ENCODE measurements at regions not wholly inside any gene's neighbourhood (a gene's known extent, or its start where the extent isn't known, plus 50 kb on each side); places are given as distances from the start of the nearest gene placed in this dataset.
A peak's percentile ranks its signal among the peaks of the same experiment; 100 is the strongest.

DNA sequence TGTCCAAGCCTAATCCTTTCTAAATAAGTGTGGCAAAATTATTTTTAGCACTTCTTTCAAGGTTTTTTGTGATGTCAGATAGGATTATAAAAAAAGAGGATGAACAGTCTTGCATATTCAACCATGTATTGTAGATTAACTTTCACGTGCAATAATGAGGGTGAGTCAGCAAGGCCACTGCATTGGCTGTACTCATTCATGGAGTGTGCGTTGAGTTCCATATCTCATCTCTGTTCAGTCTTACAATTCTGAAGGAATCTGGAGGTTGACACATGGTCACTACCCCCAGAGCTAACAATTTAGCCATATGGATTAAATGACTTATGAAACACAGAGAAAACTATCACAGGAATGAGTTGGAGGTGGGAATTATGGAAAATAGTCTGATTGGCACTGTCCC lies 810.5 kb downstream of the SLC4A3 start:
- no peak for DNase-seq (ENCODE audit: low spot score)

DNA sequence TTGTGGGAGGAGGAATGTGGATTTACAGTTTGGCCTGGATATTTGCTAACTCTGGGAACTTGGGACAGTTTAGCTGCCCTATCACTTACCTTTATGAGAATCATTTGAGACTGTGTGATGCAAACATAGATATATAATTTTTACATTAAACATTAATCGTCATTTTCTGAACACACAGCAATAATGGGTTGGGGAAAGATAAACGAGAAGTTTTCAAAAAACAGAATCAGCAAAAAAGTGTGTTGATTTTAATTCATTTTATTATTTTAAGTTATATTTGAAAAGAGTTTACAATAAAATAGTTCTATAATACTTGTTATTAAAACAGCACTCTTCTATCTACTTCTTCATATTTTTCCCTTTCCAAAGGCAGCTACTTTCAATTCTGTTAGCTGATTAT lies 813.3 kb downstream of the SLC4A3 start:
- DNase-seq (ENCODE audit: low spot score), result no peak

GRCh38 chr2:220441404-220441803 lies 814.0 kb downstream of the SLC4A3 start:
- no peak for DNase-seq (ENCODE audit: low spot score)

DNA sequence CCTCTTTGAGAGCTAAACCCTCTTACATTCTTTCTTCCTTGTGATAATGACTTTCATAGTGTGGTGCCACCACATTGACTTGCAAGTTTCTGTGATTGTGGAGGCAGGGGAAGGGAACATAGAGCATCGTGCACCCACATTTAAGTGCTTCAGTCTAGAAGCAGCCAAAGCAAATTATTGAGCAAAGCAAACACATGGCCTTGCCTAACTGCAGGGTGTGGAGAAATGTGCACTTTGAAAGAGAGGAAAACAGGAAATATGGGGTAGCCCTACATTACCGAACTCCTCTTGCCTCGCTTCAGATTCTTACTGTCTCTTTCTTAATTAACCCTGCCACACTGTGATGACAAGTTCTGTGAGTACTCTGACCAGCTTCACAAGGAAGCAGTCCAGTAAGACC lies 814.6 kb downstream of the SLC4A3 start:
- no peak for DNase-seq (ENCODE audit: low spot score)

DNA sequence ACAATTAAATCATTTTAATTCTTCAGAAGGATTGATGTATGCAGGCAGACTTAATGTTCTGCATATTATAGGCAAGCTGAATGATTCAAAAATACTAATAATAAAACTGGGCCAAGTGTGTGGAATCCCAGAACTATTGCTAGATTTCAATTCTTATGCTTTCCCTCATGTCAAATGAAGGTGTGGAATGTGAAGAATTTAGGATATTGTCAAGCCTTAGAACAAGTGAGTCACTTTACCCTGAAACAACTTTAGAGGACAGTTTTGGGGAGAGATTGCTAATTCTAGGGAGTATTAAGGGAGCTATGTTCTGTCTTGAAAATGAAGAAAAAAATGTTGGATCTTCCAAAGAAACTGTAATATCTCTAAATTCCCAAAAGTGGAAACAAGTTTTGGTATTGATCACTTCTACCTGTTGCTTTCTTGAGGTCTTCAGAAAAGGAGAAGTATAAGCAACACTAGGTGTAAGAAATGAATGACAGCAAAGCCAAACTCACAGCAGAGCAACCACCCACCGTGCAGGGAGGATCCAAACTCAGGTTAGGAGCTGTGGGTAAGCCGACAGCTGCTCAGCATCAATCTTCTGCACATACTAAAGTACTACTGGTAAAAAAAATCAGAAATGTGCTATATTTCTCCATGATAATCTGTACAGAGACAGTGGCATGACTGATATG lies 818.1 kb downstream of the SLC4A3 start:
- DNase-seq (ENCODE audit: low spot score), result no peak

- DNase-seq (ENCODE audit: low spot score), result no peak
These were observed 818.8 kb downstream of the SLC4A3 start for GRCh38 chr2:220446106-220446712.

- no peak for DNase-seq (ENCODE audit: low spot score)
These were observed 823.4 kb downstream of the SLC4A3 start for GRCh38 chr2:220450846-220451245.

GRCh38 chr2:220451438-220451837 lies 824.0 kb downstream of the SLC4A3 start:
- no peak for DNase-seq (ENCODE audit: low spot score)

DNA sequence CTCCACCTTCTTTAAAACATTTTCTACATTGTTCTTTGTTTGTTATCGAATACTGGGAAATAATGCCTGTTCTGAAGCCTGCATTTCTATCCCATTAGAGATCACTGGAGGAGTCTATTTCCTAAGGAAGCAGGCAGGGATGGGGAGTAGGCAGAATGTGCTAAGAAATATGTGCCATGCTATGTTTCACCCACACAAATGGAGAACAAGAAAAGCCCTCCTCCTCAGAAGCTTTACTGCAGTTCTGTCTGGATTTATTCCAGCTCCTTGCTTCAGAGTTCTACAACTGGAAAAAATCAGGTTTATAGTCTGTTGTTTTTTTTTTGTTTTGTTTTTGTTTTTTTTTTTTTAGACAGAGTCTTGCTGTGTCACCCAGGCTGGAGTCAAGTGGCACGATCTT lies 825.1 kb downstream of the SLC4A3 start:
- DNase-seq (ENCODE audit: low spot score), result no peak

DNA sequence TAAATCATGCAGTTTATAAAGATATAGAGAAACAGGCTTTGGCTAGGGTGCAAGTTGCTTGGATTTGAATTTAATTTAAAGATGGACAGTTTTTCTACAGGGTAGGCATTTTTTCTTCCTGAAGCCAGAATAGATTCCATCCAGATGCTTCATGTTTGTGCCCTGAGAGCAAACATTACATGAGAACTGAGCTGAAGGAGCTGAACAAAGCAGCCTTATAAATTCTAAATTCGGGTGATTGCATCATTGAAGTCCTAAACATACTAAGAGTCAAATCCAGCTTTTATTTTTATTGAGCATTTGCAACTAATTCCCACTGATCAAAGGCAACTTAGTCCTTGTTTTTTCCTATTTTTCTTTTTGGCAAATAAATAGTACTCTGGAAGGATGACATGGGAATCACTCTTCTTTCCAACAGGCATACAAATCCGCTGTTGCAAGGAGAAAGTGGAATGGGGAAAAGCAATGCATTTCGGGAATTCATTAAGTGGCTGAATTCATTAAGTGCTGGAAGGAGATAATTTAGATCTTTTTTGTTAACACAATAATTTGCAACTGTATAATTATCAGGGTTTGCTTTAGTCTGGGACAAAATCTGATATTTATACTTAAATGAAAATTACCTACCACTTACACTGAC lies 828.0 kb downstream of the SLC4A3 start:
- DNase-seq (ENCODE audit: low spot score), result no peak

DNA sequence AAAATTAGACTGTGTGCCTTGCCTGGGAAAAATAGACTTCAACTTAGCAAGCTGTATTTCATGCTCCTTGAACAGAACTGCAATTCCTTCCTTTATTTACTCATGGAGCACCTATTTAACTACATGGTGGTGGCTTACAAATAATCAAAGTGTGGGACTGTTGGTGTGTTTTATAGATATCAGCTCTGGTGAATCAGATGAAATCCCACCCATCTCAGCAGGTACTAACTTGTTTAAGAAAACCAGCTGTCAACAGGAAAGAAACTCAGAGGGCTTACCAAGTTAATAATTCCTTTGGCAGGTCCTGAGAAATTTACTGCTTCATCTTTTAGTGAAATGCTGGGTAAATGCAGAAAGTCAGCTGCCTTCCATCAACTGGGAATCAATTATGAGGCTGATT lies 830.6 kb downstream of the SLC4A3 start:
- DNase-seq (ENCODE audit: low spot score), result no peak

GRCh38 chr2:220460257-220460985 lies 833.0 kb downstream of the SLC4A3 start:
- DNase-seq (ENCODE audit: low spot score), result no peak

- DNase-seq (ENCODE audit: low spot score), result no peak
These were observed 836.4 kb downstream of the SLC4A3 start for GRCh38 chr2:220463876-220464275.

GRCh38 chr2:220465700-220466099 lies 838.3 kb downstream of the SLC4A3 start:
- DNase-seq (ENCODE audit: low spot score), result no peak

DNA sequence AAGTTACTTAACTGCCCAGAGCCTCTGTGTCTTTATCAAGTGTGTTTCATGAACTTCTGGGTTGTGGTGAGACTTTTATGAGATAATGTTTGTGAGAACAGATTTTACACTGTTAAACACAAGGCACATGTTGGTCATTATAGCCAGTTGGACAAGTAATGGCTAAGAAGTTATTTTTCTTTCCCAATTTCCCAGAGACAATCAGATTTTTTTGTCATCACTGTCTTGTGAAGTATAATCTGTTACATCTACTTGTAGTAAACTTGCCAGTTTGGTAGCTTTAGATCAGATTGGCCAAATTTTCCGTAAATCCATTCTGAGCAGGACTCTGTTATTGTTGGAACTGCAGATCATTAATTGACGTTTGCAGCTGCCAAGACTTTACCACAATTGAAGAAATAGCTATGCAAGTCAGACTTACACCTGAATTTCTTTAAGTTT lies 838.8 kb downstream of the SLC4A3 start:
- no peak for DNase-seq (ENCODE audit: low spot score)

DNA sequence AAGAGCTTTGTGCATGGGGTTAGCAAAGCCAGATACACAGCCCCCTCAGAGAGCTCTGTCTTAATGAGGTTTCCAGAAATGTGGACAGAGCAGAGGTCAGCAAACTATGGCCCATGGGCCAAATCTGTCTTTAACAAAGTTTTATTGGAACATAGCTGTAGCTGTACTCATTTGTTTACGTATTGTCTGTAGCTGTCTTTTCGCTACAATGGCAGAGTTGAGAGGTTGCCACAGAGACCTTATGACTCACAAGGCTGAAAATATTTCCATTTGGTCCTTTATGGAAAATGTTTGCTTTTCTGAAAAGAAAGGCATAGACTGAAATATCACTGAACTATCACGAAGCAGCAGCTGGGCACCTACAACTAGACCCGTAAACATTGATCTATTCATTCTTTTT lies 841.8 kb downstream of the SLC4A3 start:
- no peak for DNase-seq (ENCODE audit: low spot score)

DNA sequence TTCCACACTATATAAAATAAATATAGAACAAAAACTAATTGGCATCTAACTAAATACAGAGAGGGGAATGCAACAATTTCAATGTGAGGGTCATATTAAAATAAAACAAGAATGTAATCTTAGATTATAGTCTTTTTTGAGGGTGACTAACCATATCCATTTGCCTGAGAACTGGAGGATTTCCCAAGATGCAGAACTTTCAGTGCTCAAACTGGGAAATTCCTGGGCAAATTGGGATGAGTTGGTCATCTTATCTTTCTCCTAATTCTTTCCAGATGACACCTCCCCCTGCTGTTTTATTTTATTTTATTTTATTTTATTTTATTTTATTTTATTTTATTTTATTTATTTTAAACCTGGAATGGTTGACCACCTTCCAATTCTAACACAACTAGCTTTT lies 846.2 kb downstream of the SLC4A3 start:
- no peak for DNase-seq (ENCODE audit: low spot score)

- DNase-seq (ENCODE audit: low spot score), result no peak
These were observed 849.4 kb downstream of the SLC4A3 start for GRCh38 chr2:220476877-220477276.

DNA sequence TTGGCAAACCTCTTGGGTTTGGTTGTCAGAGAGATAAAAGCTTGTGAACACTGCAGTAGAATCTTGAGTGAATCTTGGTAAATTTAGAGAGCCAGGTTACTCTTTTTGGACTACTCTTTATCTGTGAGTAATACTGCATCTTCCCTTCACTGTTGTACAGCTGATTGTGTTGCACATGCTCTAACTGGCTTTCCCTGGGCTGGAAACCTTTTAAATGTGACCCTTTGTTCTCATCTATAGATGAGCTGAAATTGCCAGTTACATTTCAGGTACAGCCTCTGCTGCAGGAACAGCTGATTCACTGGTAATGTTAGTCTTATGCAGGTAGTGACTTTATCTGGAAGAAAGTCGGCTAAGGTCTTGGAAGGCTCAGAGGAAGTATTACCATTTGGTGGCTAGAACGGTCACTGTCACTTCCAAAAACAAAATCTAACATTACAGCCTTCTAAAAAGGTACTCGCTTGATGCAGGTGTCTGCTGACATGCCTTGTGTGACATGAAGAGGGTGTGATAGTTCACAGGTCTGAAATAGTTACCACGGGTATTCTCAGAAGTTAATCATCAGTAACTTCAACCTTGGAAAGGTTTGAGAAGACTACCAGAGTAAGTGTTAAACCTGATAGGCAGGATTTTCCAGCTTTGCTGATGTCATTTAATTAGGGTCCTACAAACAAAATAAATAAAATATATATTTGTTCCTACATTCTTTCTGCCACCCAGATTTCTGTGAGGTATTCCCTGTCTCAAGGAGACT lies 851.1 kb downstream of the SLC4A3 start:
- DNase-seq (ENCODE audit: low spot score), result no peak

GRCh38 chr2:220482716-220483115 lies 855.3 kb downstream of the SLC4A3 start:
- DNase-seq (ENCODE audit: low spot score), result no peak

GRCh38 chr2:220489121-220489520 lies 861.7 kb downstream of the SLC4A3 start:
- DNase-seq (ENCODE audit: low spot score), result no peak

DNA sequence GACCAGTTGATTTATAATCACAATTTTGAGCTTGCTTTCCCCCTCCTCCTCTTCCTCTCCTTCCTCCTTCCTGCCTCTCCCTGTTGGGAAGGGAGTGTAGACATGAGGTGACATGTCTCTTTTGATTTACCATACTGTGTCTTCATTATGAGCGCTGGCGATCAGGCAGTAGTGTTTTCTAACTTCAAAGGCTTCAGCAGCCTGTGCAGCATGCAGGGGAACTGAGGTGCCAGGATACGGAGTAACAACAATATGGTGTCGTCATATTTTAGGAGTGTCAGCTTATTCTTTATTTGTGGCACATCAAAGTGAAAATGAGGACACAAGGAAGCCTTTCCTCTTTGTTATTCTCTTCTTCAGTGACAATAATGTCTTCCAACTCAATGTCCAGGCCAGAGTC lies 864.2 kb downstream of the SLC4A3 start:
- peak; percentile 26 for DNase-seq (ENCODE audit: low spot score)
